ENCODE measurements at regions not wholly inside any gene's neighbourhood (a gene's known extent, or its start where the extent isn't known, plus 50 kb on each side); places are given as distances from the start of the nearest gene placed in this dataset.

- TF ChIP-seq POLR2AphosphoS5 (IDR thresholded peaks at IDR 0.05) (no peak), POLR2A (IDR thresholded peaks at IDR 0.05) (no peak), CTCF (IDR thresholded peaks at IDR 0.05) (peak; percentile 15 to 48 (median 38))
Observed at GRCh38 chr7:89623018-89623672, 531.1 kb upstream of the STEAP1 start.

All from prostate gland (tissue), 2 donors.